ENCODE measurements at regions not wholly inside any gene's neighbourhood (a gene's known extent, or its start where the extent isn't known, plus 50 kb on each side); places are given as distances from the start of the nearest gene placed in this dataset.

DNA sequence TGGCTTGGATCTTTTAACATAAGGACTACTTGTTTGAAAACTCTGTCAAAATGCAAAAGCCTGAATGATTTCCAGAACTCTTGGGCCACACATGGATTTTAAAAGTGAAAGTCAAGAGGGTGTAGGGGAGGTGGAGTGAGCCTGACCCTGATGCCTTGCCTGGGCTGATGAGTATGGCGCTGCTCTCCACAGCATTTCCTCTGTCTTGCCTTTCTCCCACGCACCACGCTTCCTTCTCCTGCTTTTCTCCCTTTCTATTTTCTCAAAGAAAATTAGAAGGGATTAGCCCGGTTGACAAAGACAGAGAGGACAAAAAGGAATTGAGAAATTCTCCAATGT is 207.0 kb upstream of the CCDC68 start:
- no peaks in the 10 kb centered on the region for H3K36me3 ChIP-seq
- no peak for DNase-seq (ENCODE audit: low spot score in 2 of 2)
- H3K27me3 ChIP-seq: no peaks in the 10 kb centered on the region
- 45 to 47% methylated on average over 4 of the region's 4 CpGs for whole genome bisulfite sequencing, 2 donors
- no peak overlapping the region for H3K27ac ChIP-seq
- H3K9me3 ChIP-seq: no peaks in the 10 kb centered on the region
- H3K4me1 ChIP-seq: no peaks in the 10 kb centered on the region
- H3K4me3 ChIP-seq: no peak overlapping the region
- TF ChIP-seq POLR2A (IDR thresholded peaks at IDR 0.05) (no peak), EP300 (IDR thresholded peaks at IDR 0.05) (no peak)

DNA sequence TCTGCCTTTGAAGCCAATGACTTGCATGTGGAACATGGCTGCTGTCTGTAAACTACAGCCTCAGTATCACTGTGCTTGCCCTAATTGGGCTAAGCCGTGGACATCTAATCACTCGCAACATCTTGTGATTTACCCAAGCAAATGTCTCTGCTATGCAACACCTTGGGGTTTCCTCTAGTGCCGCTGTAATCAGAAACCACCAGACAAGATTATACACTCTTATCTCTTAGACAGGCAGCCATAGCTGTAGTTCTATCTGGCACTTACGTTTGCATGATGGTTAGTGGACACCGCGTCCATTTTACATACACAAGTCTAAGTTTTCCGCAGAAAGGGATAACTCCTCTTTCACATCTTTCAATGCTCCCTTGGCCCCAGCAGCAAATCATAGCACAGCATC is 204.3 kb upstream of the CCDC68 start:
- Histone ChIP-seq H3K4me3 (no peak overlapping the region), H3K27ac (no peak overlapping the region), H3K36me3 (no peaks in the 10 kb centered on the region), H3K9me3 (no peaks in the 10 kb centered on the region), H3K4me1 (no peaks in the 10 kb centered on the region), H3K27me3 (no peaks in the 10 kb centered on the region)
- TF ChIP-seq POLR2A (IDR thresholded peaks at IDR 0.05) (no peak), EP300 (IDR thresholded peaks at IDR 0.05) (no peak)
- TF ChIP-seq, protein P1, sequence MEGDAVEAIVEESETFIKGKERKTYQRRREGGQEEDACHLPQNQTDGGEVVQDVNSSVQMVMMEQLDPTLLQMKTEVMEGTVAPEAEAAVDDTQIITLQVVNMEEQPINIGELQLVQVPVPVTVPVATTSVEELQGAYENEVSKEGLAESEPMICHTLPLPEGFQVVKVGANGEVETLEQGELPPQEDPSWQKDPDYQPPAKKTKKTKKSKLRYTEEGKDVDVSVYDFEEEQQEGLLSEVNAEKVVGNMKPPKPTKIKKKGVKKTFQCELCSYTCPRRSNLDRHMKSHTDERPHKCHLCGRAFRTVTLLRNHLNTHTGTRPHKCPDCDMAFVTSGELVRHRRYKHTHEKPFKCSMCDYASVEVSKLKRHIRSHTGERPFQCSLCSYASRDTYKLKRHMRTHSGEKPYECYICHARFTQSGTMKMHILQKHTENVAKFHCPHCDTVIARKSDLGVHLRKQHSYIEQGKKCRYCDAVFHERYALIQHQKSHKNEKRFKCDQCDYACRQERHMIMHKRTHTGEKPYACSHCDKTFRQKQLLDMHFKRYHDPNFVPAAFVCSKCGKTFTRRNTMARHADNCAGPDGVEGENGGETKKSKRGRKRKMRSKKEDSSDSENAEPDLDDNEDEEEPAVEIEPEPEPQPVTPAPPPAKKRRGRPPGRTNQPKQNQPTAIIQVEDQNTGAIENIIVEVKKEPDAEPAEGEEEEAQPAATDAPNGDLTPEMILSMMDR (IDR thresholded peaks at IDR 0.05): no peak
- DNase-seq (ENCODE audit: low spot score in 2 of 2): no peak
- 93 to 96% methylated on average over 7 of the region's 7 CpGs for WGBS, 2 donors

DNA sequence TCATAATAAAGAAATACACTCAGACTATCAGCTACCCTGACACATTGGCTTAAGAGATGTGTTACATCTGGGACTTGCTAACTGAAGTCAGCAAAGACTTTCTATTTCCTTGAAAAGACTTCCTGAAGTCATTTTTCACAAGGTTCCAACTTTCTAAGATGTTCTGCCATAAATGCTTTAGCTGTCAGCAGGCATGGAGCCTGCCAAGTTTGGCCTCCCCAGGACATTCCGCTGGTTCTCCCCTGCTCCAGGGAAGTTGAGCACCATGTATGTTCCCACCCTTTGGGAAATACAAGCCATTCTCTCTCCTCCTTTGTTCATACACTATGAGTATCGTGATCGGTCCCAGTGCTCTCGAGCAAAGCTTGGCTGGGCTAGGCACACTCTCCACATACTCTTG is 202.7 kb upstream of the CCDC68 start:
- H3K4me1 ChIP-seq: no peaks in the 10 kb centered on the region
- no peak overlapping the region for H3K4me3 ChIP-seq
- H3K9me3 ChIP-seq: no peaks in the 10 kb centered on the region
- H3K27me3 ChIP-seq: no peaks in the 10 kb centered on the region
- H3K36me3 ChIP-seq: no peaks in the 10 kb centered on the region
- 86 to 89% methylated on average over 4 of the region's 4 CpGs for WGBS, 2 donors
- TF ChIP-seq, protein P1 (IDR thresholded peaks at IDR 0.05): no peak
- TF ChIP-seq EP300 (IDR thresholded peaks at IDR 0.05) (no peak), POLR2A (IDR thresholded peaks at IDR 0.05) (no peak)
- DNase-seq (ENCODE audit: low spot score in 2 of 2): no peak
- no peak overlapping the region for H3K27ac ChIP-seq

DNA sequence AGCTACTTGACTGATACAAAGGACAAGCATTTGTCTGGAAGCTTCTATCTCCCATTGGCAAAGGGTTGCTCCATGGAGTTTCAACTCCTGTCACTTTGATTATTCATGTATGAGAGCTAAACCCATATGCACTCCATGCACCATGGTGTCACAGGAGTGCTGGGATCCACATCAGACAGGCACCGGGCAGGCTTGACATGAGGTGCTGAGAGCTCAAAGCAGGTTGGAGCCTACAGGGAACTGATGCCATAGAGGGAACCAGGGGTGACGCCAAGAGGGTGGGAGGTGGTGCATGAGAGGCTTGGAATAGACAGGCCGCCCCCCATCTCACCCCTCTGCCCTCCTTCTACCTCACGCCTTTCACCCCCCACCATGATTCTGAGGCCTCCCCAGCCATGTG is 199.8 kb upstream of the CCDC68 start:
- Histone ChIP-seq H3K4me1 (no peaks in the 10 kb centered on the region), H3K9me3 (no peaks in the 10 kb centered on the region), H3K4me3 (no peak overlapping the region), H3K27ac (no peak overlapping the region), H3K36me3 (no peaks in the 10 kb centered on the region), H3K27me3 (no peaks in the 10 kb centered on the region)
- TF ChIP-seq, protein P1 (IDR thresholded peaks at IDR 0.05): no peak
- TF ChIP-seq EP300 (IDR thresholded peaks at IDR 0.05): no peak
- no peak for TF ChIP-seq POLR2A (IDR thresholded peaks at IDR 0.05)
- WGBS, 2 donors: 82 to 95% methylated on average over 4 of the region's 4 CpGs
- DNase-seq (ENCODE audit: low spot score in 2 of 2): no peak

DNA sequence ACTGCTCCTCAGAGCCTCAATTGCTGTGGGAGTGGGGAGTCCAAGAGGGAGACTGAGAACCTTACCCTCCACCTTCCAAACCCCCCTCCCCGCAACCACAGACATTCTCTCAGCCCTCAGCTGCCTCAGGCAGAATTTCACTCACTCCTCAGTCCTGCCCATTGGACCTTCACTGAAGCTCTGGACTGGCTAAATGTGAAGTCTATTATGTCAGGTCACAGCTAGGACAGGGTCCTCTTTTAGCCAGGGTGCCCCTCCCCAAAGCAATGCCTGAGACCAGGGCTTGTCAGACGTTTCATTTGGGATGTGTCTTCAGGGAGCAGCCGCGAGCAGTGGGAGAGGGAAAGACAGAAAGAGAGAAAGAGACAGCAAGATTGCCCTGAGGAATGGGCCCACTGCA is 199.3 kb upstream of the CCDC68 start:
- Histone ChIP-seq H3K27ac (no peak overlapping the region), H3K27me3 (no peaks in the 10 kb centered on the region), H3K4me1 (no peaks in the 10 kb centered on the region), H3K9me3 (no peaks in the 10 kb centered on the region), H3K36me3 (no peaks in the 10 kb centered on the region), H3K4me3 (no peak overlapping the region)
- no peak for DNase-seq (ENCODE audit: low spot score in 2 of 2)
- TF ChIP-seq POLR2A (IDR thresholded peaks at IDR 0.05): no peak
- no peak for TF ChIP-seq EP300 (IDR thresholded peaks at IDR 0.05)
- TF ChIP-seq, protein P1 (IDR thresholded peaks at IDR 0.05): no peak
- WGBS, 2 donors: 70 to 75% methylated on average over 4 of the region's 4 CpGs

DNA sequence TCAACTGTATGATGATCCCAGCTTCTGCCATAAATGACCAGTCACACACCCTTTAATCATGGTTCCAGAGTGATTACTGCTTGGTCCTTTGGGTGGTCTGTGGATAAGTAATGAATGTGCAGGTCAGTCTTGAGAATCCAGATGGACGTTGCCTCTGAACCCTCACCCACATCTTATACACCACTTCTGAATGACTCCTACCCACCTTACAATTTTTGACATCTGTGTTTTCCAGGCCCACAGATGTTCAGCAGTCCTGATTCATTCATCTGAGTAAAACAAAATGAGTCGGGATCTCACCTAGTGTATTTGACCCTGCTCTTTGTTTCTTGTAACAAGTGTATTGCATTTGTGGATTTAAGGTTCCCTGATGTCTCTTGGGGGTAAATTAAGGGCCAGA is 194.1 kb upstream of the CCDC68 start:
- no peak for DNase-seq (ENCODE audit: low spot score in 2 of 2)
- 69 to 71% methylated on average over 2 of the region's 2 CpGs for WGBS, 2 donors
- no peak for TF ChIP-seq EP300 (IDR thresholded peaks at IDR 0.05)
- TF ChIP-seq POLR2A (IDR thresholded peaks at IDR 0.05): no peak
- TF ChIP-seq, protein P1 (IDR thresholded peaks at IDR 0.05): no peak

More for the DNA sequence above, 194.1 kb upstream of the CCDC68 start:
- Histone ChIP-seq H3K9me3 (no peaks in the 10 kb centered on the region), H3K4me3 (no peak overlapping the region), H3K4me1 (no peaks in the 10 kb centered on the region), H3K36me3 (no peaks in the 10 kb centered on the region), H3K27ac (no peak overlapping the region), H3K27me3 (no peaks in the 10 kb centered on the region)
